Tibial nerve (tissue), 4 donors: ENCODE measurements at regions not wholly inside any gene's neighbourhood (a gene's known extent, or its start where the extent isn't known, plus 50 kb on each side); places are given as distances from the start of the nearest gene placed in this dataset.

Source experiments
- DNase-seq, 2 donors: peaks; one replicate each; pipeline ENCODE4 v3.0.0-alpha.2; 2019; ENCODE audit warnings: low spot score in 2 of 2
- H3K27ac ChIP-seq, 4 donors: fragments of 200-600 bp; sonication (generic) in 3 of 4; one replicate each; pipeline ENCODE4 v1.5.1; 2017 to 2019; ENCODE audit warnings: mild to moderate bottlenecking in 1 of 4
- H3K27me3 ChIP-seq, 2 donors: fragments of 200-600 bp; sonication (generic) in 1 of 2; one replicate each; pipeline versions ENCODE4 v1.5.1 to v1.6.0; 2017 to 2019
- H3K36me3 ChIP-seq, 3 donors: fragments of 200-600 bp; sonication (generic); one replicate each; pipeline ENCODE4 v1.5.1; 2018 to 2019
- H3K4me1 ChIP-seq, 4 donors: fragments of 200-600 bp; sonication (generic) in 3 of 4; one replicate each; pipeline ENCODE4 v1.5.1; 2017 to 2019
- H3K4me3 ChIP-seq, 4 donors: fragments of 200-600 bp; sonication (generic) in 3 of 4; one replicate each; pipeline ENCODE4 v1.5.1; 2017 to 2019; ENCODE audit warnings: mild to moderate bottlenecking in 1 of 4, moderate library complexity in 1 of 4
- H3K9me3 ChIP-seq, 4 donors: fragments of 200-600 bp; sonication (generic) in 3 of 4; one replicate each; pipeline ENCODE4 v1.5.1; 2017 to 2019
- EP300 ChIP-seq, 2 donors: sonication (generic); formaldehyde crosslinking; IDR thresholded peaks; one replicate each; pipeline ENCODE4 v1.6.1; 2017; ENCODE audit warnings: antibody characterized with exemption in 2 of 2, mild to moderate bottlenecking in 1 of 2
- POLR2A ChIP-seq, 2 donors: fragments of 450-650 bp; IDR thresholded peaks; one replicate each; pipeline ENCODE4 v1.6.1; 2017; ENCODE audit warnings: antibody characterized with exemption in 2 of 2, mild to moderate bottlenecking in 2 of 2, moderate library complexity in 2 of 2
- WGBS, 2 donors: methylation state at CpG; one replicate each; pipeline ENCODE4 v1.1.5; 2018; 5-methylcytosine and 5-hydroxymethylcytosine counted together
- TF ChIP-seq, protein P1 (sequence below), 5 experiments: fragments of 200-600 bp in 3 of 5; fragments of 450-650 bp in 2 of 5; sonication (generic) in 3 of 5; IDR thresholded peaks; one replicate each; pipeline ENCODE4 v1.5.1; 2016 to 2019; ENCODE audit warnings: antibody characterized with exemption in 5 of 5, mild to moderate bottlenecking in 3 of 5, moderate library complexity in 2 of 5

DNA sequence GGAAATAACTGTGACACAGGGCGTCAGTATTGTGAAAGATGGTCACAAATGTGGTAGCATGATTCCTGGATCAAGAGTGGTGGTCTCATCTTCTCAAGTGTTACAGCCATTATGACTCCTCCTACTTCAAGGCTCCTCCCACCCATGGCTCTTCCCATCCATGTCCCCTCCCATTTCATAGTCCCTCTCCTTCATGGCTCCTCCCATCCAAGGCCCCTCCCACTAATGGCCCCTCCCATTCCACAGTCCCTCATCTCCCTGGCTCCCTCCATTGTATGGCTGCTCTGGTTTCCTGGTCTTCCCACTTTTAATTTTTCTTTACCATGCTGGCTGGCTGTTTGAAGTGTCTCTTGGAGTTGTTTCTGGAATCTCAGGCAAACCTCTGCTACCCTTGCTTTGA is 1375.2 kb upstream of the TMEM132C start:
- no peak for TF ChIP-seq POLR2A (IDR thresholded peaks at IDR 0.05)
- TF ChIP-seq, protein P1, sequence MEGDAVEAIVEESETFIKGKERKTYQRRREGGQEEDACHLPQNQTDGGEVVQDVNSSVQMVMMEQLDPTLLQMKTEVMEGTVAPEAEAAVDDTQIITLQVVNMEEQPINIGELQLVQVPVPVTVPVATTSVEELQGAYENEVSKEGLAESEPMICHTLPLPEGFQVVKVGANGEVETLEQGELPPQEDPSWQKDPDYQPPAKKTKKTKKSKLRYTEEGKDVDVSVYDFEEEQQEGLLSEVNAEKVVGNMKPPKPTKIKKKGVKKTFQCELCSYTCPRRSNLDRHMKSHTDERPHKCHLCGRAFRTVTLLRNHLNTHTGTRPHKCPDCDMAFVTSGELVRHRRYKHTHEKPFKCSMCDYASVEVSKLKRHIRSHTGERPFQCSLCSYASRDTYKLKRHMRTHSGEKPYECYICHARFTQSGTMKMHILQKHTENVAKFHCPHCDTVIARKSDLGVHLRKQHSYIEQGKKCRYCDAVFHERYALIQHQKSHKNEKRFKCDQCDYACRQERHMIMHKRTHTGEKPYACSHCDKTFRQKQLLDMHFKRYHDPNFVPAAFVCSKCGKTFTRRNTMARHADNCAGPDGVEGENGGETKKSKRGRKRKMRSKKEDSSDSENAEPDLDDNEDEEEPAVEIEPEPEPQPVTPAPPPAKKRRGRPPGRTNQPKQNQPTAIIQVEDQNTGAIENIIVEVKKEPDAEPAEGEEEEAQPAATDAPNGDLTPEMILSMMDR (IDR thresholded peaks at IDR 0.05) = no peak
- no peak for TF ChIP-seq EP300 (IDR thresholded peaks at IDR 0.05)

DNA sequence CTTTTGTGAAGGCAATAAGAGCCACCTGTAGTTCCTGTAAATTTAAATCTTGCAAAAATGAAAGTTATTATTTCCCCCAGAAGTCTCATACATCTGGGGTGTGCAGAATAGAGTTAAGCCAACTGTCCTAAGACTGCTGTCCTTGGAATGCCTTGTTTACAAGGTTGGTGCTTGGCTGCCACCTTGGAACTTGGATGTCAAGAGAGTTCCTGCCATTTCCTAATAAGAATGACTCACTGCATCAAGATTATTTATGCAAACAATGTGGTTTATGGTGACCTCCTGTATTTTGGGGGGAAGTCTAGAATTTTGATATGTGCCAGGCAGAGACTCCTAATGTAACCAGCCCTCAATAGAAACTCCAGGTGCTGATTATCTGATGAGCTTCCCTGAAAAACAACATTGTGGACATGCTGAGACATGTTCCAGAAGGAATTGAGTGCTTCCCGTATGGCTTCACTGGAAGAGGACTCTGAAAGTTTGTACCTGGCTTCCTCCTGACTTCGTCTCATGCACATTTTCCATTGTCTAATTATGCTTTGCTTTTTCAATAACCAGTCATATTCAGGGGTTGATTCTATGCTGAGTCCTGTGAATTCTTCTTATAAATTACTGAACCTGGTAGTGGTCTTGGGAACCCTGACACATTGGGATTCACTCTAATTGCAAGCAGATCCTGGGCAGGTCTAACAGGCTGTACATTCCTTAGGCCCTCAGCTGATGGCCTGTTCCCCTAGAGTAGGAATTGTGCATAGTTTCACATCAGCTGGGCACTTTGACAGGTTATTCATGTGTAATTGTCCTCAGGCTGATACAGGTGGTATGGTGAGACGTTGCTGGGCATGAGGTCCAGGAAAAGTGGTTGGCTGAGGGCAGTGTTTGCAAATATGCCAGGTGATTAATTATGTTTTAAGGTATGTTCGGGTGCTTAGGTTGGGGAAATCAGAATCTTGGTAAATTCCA is 1370.7 kb upstream of the TMEM132C start:
- WGBS, 2 donors = 79 to 84% methylated on average over 4 of the region's 4 CpGs

More for the DNA sequence above, 1375.2 kb upstream of the TMEM132C start:
- Histone ChIP-seq H3K27ac (no peak overlapping the region), H3K4me3 (no peak overlapping the region), H3K9me3 (peaks cover 0 to 10% (median 2%) of the 10 kb centered on the region in 4 donors), H3K4me1 (no peaks in the 10 kb centered on the region), H3K36me3 (no peaks in the 10 kb centered on the region), H3K27me3 (no peaks in the 10 kb centered on the region)
- WGBS, 2 donors = 89 to 97% methylated on average over 1 of the region's 1 CpG
- no peak for DNase-seq

DNA sequence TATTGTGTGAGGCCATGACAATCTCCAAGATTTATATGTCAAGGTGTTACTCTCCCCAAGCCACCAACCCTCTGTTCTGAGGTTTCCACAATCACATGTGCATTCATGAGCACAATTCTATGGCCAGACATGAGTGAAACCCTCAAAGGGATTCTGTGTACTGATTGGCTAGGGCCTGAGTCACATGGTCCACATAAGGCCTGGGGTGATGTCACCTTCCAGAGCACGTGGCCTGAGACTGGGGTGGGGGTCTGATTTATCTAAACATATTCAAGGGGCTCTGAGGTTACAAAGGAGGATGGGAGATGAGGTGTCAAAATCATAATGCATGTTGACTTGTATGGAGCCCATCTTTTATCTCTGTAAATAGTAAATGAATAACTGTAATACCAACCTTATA is 1369.9 kb upstream of the TMEM132C start:
- TF ChIP-seq POLR2A (IDR thresholded peaks at IDR 0.05) = no peak
- H3K4me1 ChIP-seq = no peaks in the 10 kb centered on the region
- H3K4me3 ChIP-seq = no peak overlapping the region
- peaks cover 0 to 4% (median 0%) of the 10 kb centered on the region in 4 donors for H3K9me3 ChIP-seq
- H3K36me3 ChIP-seq = no peaks in the 10 kb centered on the region
- WGBS, 2 donors = 39 to 40% methylated on average over 1 of the region's 1 CpG
- no peaks in the 10 kb centered on the region for H3K27me3 ChIP-seq
- no peak overlapping the region for H3K27ac ChIP-seq
- no peak for DNase-seq

More for the DNA sequence above, 1370.7 kb upstream of the TMEM132C start:
- H3K9me3 ChIP-seq = peaks cover 0 to 8% (median 2%) of the 10 kb centered on the region in 4 donors
- TF ChIP-seq POLR2A (IDR thresholded peaks at IDR 0.05) (no peak), EP300 (IDR thresholded peaks at IDR 0.05) (no peak)
- TF ChIP-seq, protein P1 (IDR thresholded peaks at IDR 0.05) = no peak
- no peaks in the 10 kb centered on the region for H3K27me3 ChIP-seq
- no peaks in the 10 kb centered on the region for H3K4me1 ChIP-seq
- no peak overlapping the region for H3K4me3 ChIP-seq
- no peaks in the 10 kb centered on the region for H3K36me3 ChIP-seq
- DNase-seq = no peak
- H3K27ac ChIP-seq = no peak overlapping the region

DNA sequence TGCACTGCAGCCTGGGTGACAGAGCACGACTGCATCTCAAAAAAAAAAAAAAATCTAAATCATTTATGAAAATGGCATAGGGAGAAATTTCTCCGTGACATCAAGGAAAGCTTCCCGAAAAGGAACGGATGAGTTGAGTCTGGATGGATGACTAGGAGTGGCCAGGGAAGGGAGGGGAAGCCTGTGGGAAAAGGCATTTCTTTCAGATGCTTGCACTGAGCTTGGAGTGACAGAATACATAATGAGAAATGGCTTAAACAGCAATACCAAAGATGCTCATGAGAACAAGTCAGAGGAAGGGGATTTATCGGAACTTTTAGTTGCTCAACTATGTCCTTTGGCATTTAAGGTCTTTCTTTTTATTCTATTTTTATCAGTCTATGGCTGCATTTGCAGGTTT is 1369.2 kb upstream of the TMEM132C start:
- TF ChIP-seq, protein P1 (IDR thresholded peaks at IDR 0.05) = no peak
- TF ChIP-seq POLR2A (IDR thresholded peaks at IDR 0.05) = no peak
- no peak for TF ChIP-seq EP300 (IDR thresholded peaks at IDR 0.05)
- Histone ChIP-seq H3K4me3 (no peak overlapping the region), H3K36me3 (no peaks in the 10 kb centered on the region), H3K4me1 (no peaks in the 10 kb centered on the region), H3K27me3 (no peaks in the 10 kb centered on the region), H3K27ac (no peak overlapping the region), H3K9me3 (peaks cover 0 to 4% (median 0%) of the 10 kb centered on the region in 4 donors)
- DNase-seq = no peak
- WGBS, 2 donors = 69 to 89% methylated on average over 5 of the region's 5 CpGs

DNA sequence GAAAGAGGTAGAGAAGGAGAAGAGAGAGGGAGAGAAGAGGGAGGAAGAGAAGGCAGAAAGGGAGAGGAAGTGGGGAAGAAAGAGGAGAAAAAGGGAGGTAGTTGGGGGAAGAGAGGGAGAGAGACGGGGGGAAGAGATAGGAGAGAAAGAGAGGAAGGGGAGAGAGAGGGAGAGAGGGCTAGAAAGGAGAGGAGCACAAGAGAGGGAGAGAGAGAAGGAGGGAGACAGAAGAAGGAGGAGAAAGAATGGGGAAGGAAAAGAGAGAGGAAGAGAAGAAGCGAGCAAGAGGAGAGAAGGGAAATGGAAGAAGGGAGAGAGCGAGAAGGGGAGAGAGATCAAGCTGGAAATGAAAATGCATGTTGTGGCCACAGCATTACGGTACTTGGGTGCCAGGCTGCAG is 1368.4 kb upstream of the TMEM132C start:
- H3K4me1 ChIP-seq = no peaks in the 10 kb centered on the region
- H3K9me3 ChIP-seq = peaks cover 0 to 4% (median 0%) of the 10 kb centered on the region in 4 donors
- 70 to 74% methylated on average over 4 of the region's 4 CpGs for WGBS, 2 donors
- no peak overlapping the region for H3K4me3 ChIP-seq
- H3K36me3 ChIP-seq = no peaks in the 10 kb centered on the region
- no peak for TF ChIP-seq POLR2A (IDR thresholded peaks at IDR 0.05)
- TF ChIP-seq, protein P1 (IDR thresholded peaks at IDR 0.05) = no peak
- no peak for TF ChIP-seq EP300 (IDR thresholded peaks at IDR 0.05)
- no peak overlapping the region for H3K27ac ChIP-seq
- no peak for DNase-seq
- no peaks in the 10 kb centered on the region for H3K27me3 ChIP-seq
